ENCODE measurements at regions not wholly inside any gene's neighbourhood (a gene's known extent, or its start where the extent isn't known, plus 50 kb on each side); places are given as distances from the start of the nearest gene placed in this dataset.
"Not testable (repeated sequence)": the region's sequence is repeated elsewhere in the genome, so short reads cannot be mapped to it uniquely, and the experiment has no call there.

- no peak for ATAC-seq
- intact Hi-C loops (cut with micrococcal nuclease), result no loop called here
- DNase-seq, result no peak
These were observed 233.7 kb upstream of the MEIS1 start for GRCh38 chr2:66201242-66201641.

- intact Hi-C loops (cut with micrococcal nuclease), result no loop called here
- DNase-seq (no peak), ATAC-seq (no peak)
These were observed 236.1 kb upstream of the MEIS1 start for GRCh38 chr2:66198873-66199272.

GRCh38 chr2:66192888-66193287 is 242.0 kb upstream of the MEIS1 start:
- no peak for DNase-seq
- ATAC-seq, result no peak
- intact Hi-C loops (cut with micrococcal nuclease), result no loop called here

- no peak for ATAC-seq
- intact Hi-C loops (cut with micrococcal nuclease), result no loop called here
These were observed 243.6 kb upstream of the MEIS1 start for GRCh38 chr2:66191311-66191710.

GRCh38 chr2:66189553-66189952 is 245.4 kb upstream of the MEIS1 start:
- intact Hi-C loops (cut with micrococcal nuclease), result no loop called here
- ATAC-seq (peak; percentile 94), DNase-seq (no peak)

More at GRCh38 chr2:66191311-66191710, 243.6 kb upstream of the MEIS1 start:
- no peak for DNase-seq

GRCh38 chr2:66186537-66186936 is 248.4 kb upstream of the MEIS1 start:
- intact Hi-C loops (cut with micrococcal nuclease), result no loop called here
- DNase-seq, result no peak
- ATAC-seq, result peak; percentile 25

GRCh38 chr2:66185497-66186054 is 249.3 kb upstream of the MEIS1 start:
- DNase-seq (no peak), ATAC-seq (no peak)
- intact Hi-C loops (cut with micrococcal nuclease), result no loop called here

GRCh38 chr2:66177128-66177796 is 257.7 kb upstream of the MEIS1 start:
- DNase-seq; intact Hi-C loops (cut with micrococcal nuclease); ATAC-seq: not testable (repeated sequence)

- DNase-seq (no peak), ATAC-seq (no peak)
- intact Hi-C loops (cut with micrococcal nuclease), result no loop called here
These were observed 260.4 kb upstream of the MEIS1 start for GRCh38 chr2:66174491-66174890.

GRCh38 chr2:66173645-66174044 is 261.3 kb upstream of the MEIS1 start:
- intact Hi-C loops (cut with micrococcal nuclease), result no loop called here
- ATAC-seq, result no peak
- DNase-seq, result no peak

- DNase-seq, result no peak
- peak; percentile 24 for ATAC-seq
- intact Hi-C loops (cut with micrococcal nuclease), result no loop called here
These were observed 263.4 kb upstream of the MEIS1 start for GRCh38 chr2:66171530-66171929.

GRCh38 chr2:66170744-66171330 is 264.1 kb upstream of the MEIS1 start:
- ATAC-seq, result no peak
- intact Hi-C loops (cut with micrococcal nuclease), result no loop called here

GRCh38 chr2:66169076-66169475 is 265.8 kb upstream of the MEIS1 start:
- DNase-seq (no peak), ATAC-seq (no peak)
- intact Hi-C loops (cut with micrococcal nuclease), result no loop called here

More at GRCh38 chr2:66170744-66171330, 264.1 kb upstream of the MEIS1 start:
- DNase-seq, result no peak

GRCh38 chr2:66164470-66164869 is 270.5 kb upstream of the MEIS1 start:
- intact Hi-C loops (cut with micrococcal nuclease), result no loop called here
- no peak for DNase-seq

GRCh38 chr2:66156171-66156570 is 278.8 kb upstream of the MEIS1 start:
- intact Hi-C loops (cut with micrococcal nuclease), result no loop called here
- ATAC-seq, result no peak
- no peak for DNase-seq

More at GRCh38 chr2:66164470-66164869, 270.5 kb upstream of the MEIS1 start:
- no peak for ATAC-seq

GRCh38 chr2:66153941-66154340 is 281.0 kb upstream of the MEIS1 start:
- intact Hi-C loops (cut with micrococcal nuclease), result no loop called here
- ATAC-seq (no peak), DNase-seq (no peak)

GRCh38 chr2:66145490-66145889 is 289.4 kb upstream of the MEIS1 start:
- intact Hi-C loops (cut with micrococcal nuclease), result no loop called here
- ATAC-seq, result no peak

GRCh38 chr2:66144324-66144723 is 290.6 kb upstream of the MEIS1 start:
- ATAC-seq, DNase-seq: not testable (repeated sequence)

More at GRCh38 chr2:66145490-66145889, 289.4 kb upstream of the MEIS1 start:
- DNase-seq, result no peak

GRCh38 chr2:66137606-66138130 is 297.3 kb upstream of the MEIS1 start:
- no peak for DNase-seq
- no peak for ATAC-seq
- intact Hi-C loops (cut with micrococcal nuclease), result no loop called here

More at GRCh38 chr2:66144324-66144723, 290.6 kb upstream of the MEIS1 start:
- intact Hi-C loops (cut with micrococcal nuclease), result not testable (repeated sequence)

- DNase-seq (no peak), ATAC-seq (no peak)
- intact Hi-C loops (cut with micrococcal nuclease), result no loop called here
These were observed 300.7 kb upstream of the MEIS1 start for GRCh38 chr2:66134138-66134701.

Data from left ventricle myocardium superior (tissue), 1 donor.